ENCODE measurements at regions not wholly inside any gene's neighbourhood (a gene's known extent, or its start where the extent isn't known, plus 50 kb on each side); places are given as distances from the start of the nearest gene placed in this dataset.

DNA sequence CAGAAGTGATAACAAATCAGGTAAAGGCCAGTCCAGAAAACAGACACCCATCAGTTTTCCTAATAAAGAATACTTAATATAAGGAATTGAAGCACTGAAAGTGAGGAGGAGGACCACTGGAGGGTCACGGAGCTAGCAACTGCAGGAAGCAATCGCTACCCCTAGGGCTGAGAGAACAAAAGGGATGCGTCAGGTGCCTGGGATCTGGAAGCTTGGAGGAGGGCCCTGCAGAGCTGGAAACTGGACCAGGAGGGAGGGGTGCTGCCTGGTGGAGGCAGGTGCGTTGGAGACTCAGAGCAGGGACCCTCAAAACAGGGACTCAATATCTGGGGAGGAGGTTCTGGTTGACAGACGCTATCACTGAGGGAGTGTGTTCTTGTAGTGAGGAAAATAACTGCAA, 308.1 kb upstream of the RASGRP1 start:
- Histone ChIP-seq H3K27ac (ENCODE audit: low read depth, low read length) (no peak overlapping the region), H3K36me3 (ENCODE audit: insufficient read depth, low read length) (no peaks in the 10 kb centered on the region; the same call in 1 of the 2 replicates), H2AFZ (ENCODE audit: low read length, unreplicated experiment) (no peak overlapping the region), H3K79me2 (ENCODE audit: control insufficient read depth, insufficient read depth, low read length, unreplicated experiment) (no peaks in the 10 kb centered on the region), H3K4me1 (ENCODE audit: control insufficient read depth, insufficient read depth, low read length, unreplicated experiment) (peaks cover 10% of the 10 kb centered on the region), H3K4me3 (ENCODE audit: low read depth, low read length) (no peak overlapping the region), H3K27me3 (ENCODE audit: insufficient read depth, low read length) (no peaks in the 10 kb centered on the region)

DNA sequence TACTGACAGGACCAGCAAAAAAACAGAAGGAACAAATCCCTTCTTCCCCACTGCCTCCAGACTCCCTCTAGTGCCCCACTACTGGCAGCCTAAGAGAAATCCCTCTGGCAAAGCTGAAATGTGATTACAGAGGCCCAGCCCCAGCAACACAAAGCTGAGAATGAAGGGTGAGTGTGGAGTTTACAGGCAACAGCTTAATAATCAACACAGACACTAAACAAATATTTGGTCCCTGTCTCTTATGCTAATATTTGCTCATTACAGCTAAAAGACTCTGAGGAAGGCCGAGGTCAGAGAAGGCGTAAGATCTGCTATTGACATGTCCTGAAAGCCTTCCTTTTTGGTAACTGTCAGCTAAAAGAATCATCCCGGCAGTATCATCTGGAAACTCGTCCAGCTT, 308.5 kb upstream of the RASGRP1 start:
- H3K27me3 ChIP-seq (ENCODE audit: insufficient read depth, low read length): no peaks in the 10 kb centered on the region
- H2AFZ ChIP-seq (ENCODE audit: low read length, unreplicated experiment): no peak overlapping the region
- no peak overlapping the region for H3K4me3 ChIP-seq (ENCODE audit: low read depth, low read length)
- peaks cover 10% of the 10 kb centered on the region for H3K4me1 ChIP-seq (ENCODE audit: control insufficient read depth, insufficient read depth, low read length, unreplicated experiment)
- no peaks in the 10 kb centered on the region for H3K79me2 ChIP-seq (ENCODE audit: control insufficient read depth, insufficient read depth, low read length, unreplicated experiment)
- no peak overlapping the region for H3K27ac ChIP-seq (ENCODE audit: low read depth, low read length)
- no peaks in the 10 kb centered on the region; the same call in 1 of the 2 replicates for H3K36me3 ChIP-seq (ENCODE audit: insufficient read depth, low read length)

DNA sequence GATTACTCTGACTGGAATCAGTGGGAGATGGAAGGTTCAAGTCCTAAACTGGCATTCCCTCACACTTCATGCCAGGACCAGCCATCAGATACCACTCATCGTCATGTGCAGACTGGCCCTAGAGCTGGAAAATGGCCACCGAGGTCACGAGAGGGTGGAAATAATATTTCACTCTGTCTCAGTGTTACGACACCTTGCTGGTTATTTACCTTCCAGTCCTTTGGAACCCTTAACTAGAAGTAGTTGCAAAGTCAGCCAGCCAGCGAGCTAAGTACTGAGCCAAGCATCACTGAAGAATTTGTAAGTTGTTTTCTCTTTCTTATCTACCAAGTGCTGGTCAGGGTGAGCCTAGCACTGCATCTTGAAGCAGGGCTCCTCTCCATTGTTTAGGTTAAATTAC, 309.9 kb upstream of the RASGRP1 start:
- no peaks in the 10 kb centered on the region for H3K27me3 ChIP-seq (ENCODE audit: insufficient read depth, low read length)
- no peak overlapping the region for H3K27ac ChIP-seq (ENCODE audit: low read depth, low read length)
- H3K4me1 ChIP-seq (ENCODE audit: control insufficient read depth, insufficient read depth, low read length, unreplicated experiment): peaks cover 13% of the 10 kb centered on the region
- no peaks in the 10 kb centered on the region for H3K79me2 ChIP-seq (ENCODE audit: control insufficient read depth, insufficient read depth, low read length, unreplicated experiment)
- no peak overlapping the region for H2AFZ ChIP-seq (ENCODE audit: low read length, unreplicated experiment)
- no peak overlapping the region for H3K4me3 ChIP-seq (ENCODE audit: low read depth, low read length)
- H3K36me3 ChIP-seq (ENCODE audit: insufficient read depth, low read length): no peaks in the 10 kb centered on the region; the same call in 1 of the 2 replicates

DNA sequence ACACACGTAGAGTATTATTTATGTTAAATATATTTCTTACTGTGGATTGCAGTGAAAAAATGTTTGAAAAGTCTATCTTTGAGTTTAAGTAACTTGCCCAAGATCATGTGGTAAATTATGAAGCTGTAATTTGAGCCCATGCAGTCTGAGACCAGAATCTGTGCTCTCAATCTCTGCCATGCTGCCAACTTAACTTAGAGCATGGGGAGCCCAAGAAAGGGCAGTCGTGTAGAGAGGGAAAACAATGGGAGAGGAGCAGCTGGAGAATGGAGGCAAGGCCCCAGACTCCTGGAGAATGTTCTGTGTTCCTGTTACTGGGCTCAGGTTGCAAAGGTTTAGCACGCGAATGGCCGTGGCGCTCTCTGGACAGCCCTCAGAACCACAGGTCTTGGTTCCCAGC, 311.6 kb upstream of the RASGRP1 start:
- no peaks in the 10 kb centered on the region for H3K27me3 ChIP-seq (ENCODE audit: insufficient read depth, low read length)
- no peak overlapping the region for H3K4me3 ChIP-seq (ENCODE audit: low read depth, low read length)
- no peaks in the 10 kb centered on the region for H3K36me3 ChIP-seq (ENCODE audit: insufficient read depth, low read length)
- H2AFZ ChIP-seq (ENCODE audit: low read length, unreplicated experiment): no peak overlapping the region
- H3K79me2 ChIP-seq (ENCODE audit: control insufficient read depth, insufficient read depth, low read length, unreplicated experiment): no peaks in the 10 kb centered on the region
- no peak overlapping the region for H3K27ac ChIP-seq (ENCODE audit: low read depth, low read length)
- H3K4me1 ChIP-seq (ENCODE audit: control insufficient read depth, insufficient read depth, low read length, unreplicated experiment): peaks cover 24% of the 10 kb centered on the region

DNA sequence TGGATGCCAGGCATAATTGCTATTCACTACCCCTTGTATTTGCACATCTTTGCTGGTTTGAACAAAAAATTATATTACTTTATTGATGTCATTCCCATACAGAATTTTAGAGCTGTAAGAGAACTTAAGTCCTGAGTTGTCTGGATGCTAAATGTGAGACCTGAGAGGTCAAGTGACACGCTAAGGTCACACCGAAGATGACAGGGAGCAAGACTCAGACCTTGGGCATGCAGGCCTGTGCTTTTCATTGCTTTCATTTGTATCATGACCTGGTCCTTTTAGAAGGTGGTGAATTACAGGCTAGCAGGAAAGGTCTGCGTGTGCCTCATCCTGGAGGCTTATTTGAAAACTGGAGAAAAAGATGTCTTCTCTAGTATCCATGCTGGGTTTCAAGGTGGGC, 312.0 kb upstream of the RASGRP1 start:
- H2AFZ ChIP-seq (ENCODE audit: low read length, unreplicated experiment): no peak overlapping the region
- no peak overlapping the region for H3K27ac ChIP-seq (ENCODE audit: low read depth, low read length)
- peaks cover 24% of the 10 kb centered on the region for H3K4me1 ChIP-seq (ENCODE audit: control insufficient read depth, insufficient read depth, low read length, unreplicated experiment)

DNA sequence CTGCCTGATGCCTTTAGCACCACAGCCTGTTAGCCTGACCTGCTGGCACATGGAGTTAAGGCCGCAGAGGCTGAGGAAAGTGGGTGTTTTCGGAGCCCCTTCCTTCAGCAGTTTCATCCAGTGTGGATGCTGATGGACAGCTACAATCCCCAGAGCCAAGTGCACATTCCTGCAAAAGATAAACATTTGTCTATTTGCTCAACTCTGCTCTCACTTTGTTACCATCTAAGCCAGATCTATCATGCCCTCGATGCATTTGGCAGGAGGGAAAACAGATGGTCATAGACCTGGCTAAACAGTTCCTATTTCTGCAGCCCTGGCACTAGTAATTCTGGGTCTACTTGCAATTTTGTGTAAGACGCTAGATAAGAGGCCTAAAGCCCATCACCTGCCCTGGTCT, 312.9 kb upstream of the RASGRP1 start:
- Histone ChIP-seq H3K36me3 (ENCODE audit: insufficient read depth, low read length) (no peaks in the 10 kb centered on the region), H3K4me3 (ENCODE audit: low read depth, low read length) (no peak overlapping the region), H3K27ac (ENCODE audit: low read depth, low read length) (no peak overlapping the region), H3K79me2 (ENCODE audit: control insufficient read depth, insufficient read depth, low read length, unreplicated experiment) (no peaks in the 10 kb centered on the region), H3K4me1 (ENCODE audit: control insufficient read depth, insufficient read depth, low read length, unreplicated experiment) (peaks cover 24% of the 10 kb centered on the region), H3K27me3 (ENCODE audit: insufficient read depth, low read length) (no peaks in the 10 kb centered on the region), H2AFZ (ENCODE audit: low read length, unreplicated experiment) (no peak overlapping the region)

More for the DNA sequence above, 312.0 kb upstream of the RASGRP1 start:
- H3K27me3 ChIP-seq (ENCODE audit: insufficient read depth, low read length): no peaks in the 10 kb centered on the region
- H3K79me2 ChIP-seq (ENCODE audit: control insufficient read depth, insufficient read depth, low read length, unreplicated experiment): no peaks in the 10 kb centered on the region
- no peak overlapping the region for H3K4me3 ChIP-seq (ENCODE audit: low read depth, low read length)
- no peaks in the 10 kb centered on the region for H3K36me3 ChIP-seq (ENCODE audit: insufficient read depth, low read length)

DNA sequence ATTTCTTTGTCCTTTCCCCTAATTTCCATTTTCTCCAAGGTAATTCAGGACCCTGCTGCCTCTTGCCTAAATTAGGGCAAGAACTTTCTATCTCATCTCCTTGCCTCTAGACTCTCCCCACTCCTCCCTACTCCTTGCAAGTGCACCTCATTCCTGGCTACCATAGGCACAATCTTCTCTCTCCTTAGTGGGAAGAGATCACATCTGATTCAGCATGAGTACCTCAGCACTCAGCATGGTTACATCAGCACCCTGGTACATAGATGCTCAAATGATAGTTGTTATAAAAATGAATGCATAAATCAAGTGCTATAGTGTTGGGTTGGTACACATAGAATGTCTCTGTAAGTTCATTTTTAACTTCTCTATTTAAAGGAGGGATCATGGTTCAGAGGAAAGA, 313.4 kb upstream of the RASGRP1 start:
- H3K27ac ChIP-seq (ENCODE audit: low read depth, low read length): no peak overlapping the region
- H3K79me2 ChIP-seq (ENCODE audit: control insufficient read depth, insufficient read depth, low read length, unreplicated experiment): no peaks in the 10 kb centered on the region
- no peak overlapping the region for H2AFZ ChIP-seq (ENCODE audit: low read length, unreplicated experiment)
- no peaks in the 10 kb centered on the region for H3K27me3 ChIP-seq (ENCODE audit: insufficient read depth, low read length)
- H3K36me3 ChIP-seq (ENCODE audit: insufficient read depth, low read length): no peaks in the 10 kb centered on the region
- peaks cover 24% of the 10 kb centered on the region for H3K4me1 ChIP-seq (ENCODE audit: control insufficient read depth, insufficient read depth, low read length, unreplicated experiment)
- no peak overlapping the region for H3K4me3 ChIP-seq (ENCODE audit: low read depth, low read length)

DNA sequence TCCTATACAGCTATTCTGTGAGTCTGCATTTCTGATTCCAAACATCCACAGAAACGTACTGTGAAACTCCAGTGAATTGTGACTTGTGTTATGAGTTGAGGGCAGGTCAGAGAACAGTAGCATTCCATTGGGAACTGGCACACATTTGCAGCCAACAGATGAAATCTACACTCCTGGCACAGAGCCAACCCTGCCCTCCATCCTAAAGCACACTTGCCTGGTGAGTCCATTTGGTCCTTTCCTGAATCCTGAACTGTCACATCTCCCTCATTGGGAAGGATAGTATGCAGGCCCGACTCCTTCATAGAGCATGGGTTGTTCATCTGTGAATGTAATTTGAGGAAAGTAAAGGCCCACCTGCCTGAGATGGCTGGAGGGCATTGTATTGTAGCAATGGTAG, 314.3 kb upstream of the RASGRP1 start:
- H3K4me3 ChIP-seq (ENCODE audit: low read depth, low read length): no peak overlapping the region
- H3K79me2 ChIP-seq (ENCODE audit: control insufficient read depth, insufficient read depth, low read length, unreplicated experiment): no peaks in the 10 kb centered on the region
- H3K27me3 ChIP-seq (ENCODE audit: insufficient read depth, low read length): no peaks in the 10 kb centered on the region
- peak overlapping the region; percentile 71; the same call in 1 of the 2 replicates for H3K27ac ChIP-seq (ENCODE audit: low read depth, low read length)
- peak overlapping the region; percentile 23 for H2AFZ ChIP-seq (ENCODE audit: low read length, unreplicated experiment)
- H3K36me3 ChIP-seq (ENCODE audit: insufficient read depth, low read length): no peaks in the 10 kb centered on the region
- peaks cover 29% of the 10 kb centered on the region for H3K4me1 ChIP-seq (ENCODE audit: control insufficient read depth, insufficient read depth, low read length, unreplicated experiment)

DNA sequence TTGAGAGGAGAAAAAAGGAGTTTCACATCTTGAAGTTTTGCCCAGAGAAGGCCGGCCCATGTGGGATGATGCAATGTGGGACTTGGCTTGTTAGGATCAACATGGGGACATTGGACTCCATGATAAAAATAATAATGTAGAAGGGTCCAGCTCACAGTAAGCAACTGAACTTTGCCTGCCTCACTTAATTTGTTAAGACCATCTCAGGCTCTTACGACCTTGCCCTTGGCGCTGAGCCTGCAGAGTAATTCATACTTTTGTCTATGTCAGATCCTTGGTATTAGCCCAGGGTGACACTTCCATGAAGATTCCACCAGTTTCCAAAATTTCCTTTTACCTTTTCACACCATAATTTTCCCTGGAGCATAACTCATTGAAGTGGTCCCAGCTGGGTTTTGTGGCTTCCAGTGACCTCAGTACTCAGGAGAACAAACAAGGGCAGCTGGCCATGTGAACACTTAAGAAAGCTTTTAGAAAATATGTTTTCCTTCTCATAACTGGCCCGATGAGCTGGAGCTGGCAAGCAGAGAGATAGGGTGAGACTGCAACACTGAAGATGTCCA, 315.4 kb upstream of the RASGRP1 start:
- Histone ChIP-seq H3K27ac (ENCODE audit: low read depth, low read length) (peak overlapping the region; percentile 71), H3K36me3 (ENCODE audit: insufficient read depth, low read length) (no peaks in the 10 kb centered on the region), H3K4me1 (ENCODE audit: control insufficient read depth, insufficient read depth, low read length, unreplicated experiment) (peaks cover 40% of the 10 kb centered on the region), H2AFZ (ENCODE audit: low read length, unreplicated experiment) (peak overlapping the region; percentile 46), H3K79me2 (ENCODE audit: control insufficient read depth, insufficient read depth, low read length, unreplicated experiment) (no peaks in the 10 kb centered on the region), H3K27me3 (ENCODE audit: insufficient read depth, low read length) (no peaks in the 10 kb centered on the region), H3K4me3 (ENCODE audit: low read depth, low read length) (no peak overlapping the region)

DNA sequence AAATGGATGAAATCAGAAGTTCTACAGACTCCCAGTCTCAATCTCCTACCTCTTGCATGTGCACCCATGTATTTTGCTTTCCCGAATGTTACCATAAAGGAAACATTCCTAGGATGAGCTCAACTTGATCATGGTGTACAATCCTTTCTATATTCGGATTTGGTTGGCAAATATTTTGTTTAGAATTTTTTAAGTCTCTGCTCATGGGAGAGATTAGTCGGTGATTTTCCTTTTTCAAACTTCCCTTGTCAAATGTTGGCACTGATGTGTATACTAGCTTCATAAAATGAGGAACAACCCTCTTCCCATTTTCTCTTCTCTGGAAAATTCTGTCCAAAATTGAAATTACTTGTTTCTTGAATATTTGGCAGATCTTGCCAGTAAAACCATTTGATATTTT, 317.6 kb upstream of the RASGRP1 start:
- no peaks in the 10 kb centered on the region for H3K36me3 ChIP-seq (ENCODE audit: insufficient read depth, low read length)
- H3K4me1 ChIP-seq (ENCODE audit: control insufficient read depth, insufficient read depth, low read length, unreplicated experiment): peaks cover 61% of the 10 kb centered on the region
- H3K79me2 ChIP-seq (ENCODE audit: control insufficient read depth, insufficient read depth, low read length, unreplicated experiment): no peaks in the 10 kb centered on the region
- no peak overlapping the region for H3K4me3 ChIP-seq (ENCODE audit: low read depth, low read length)
- H3K27ac ChIP-seq (ENCODE audit: low read depth, low read length): no peak overlapping the region
- H2AFZ ChIP-seq (ENCODE audit: low read length, unreplicated experiment): no peak overlapping the region
- H3K27me3 ChIP-seq (ENCODE audit: insufficient read depth, low read length): no peaks in the 10 kb centered on the region

DNA sequence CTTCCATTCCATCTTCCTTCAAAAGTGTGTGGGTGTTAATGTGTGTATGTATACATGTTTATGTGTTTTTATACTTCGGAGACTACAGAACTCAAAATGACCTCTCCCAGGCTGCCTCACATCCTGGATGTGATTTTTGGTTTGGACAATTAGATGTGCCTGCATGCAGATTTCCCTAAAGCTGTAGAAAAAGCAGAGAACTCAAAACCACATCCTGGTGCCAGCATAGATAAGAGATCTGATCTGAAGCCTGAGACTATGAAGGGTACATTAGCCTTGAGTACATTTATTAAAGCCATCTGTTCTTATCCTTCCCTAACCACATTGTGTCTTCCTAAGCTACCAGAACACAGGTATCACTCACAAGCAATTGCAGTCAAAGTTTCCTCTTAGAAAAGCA, 319.4 kb upstream of the RASGRP1 start:
- H3K36me3 ChIP-seq (ENCODE audit: insufficient read depth, low read length): no peaks in the 10 kb centered on the region
- no peak overlapping the region for H2AFZ ChIP-seq (ENCODE audit: low read length, unreplicated experiment)
- no peaks in the 10 kb centered on the region for H3K27me3 ChIP-seq (ENCODE audit: insufficient read depth, low read length)
- no peaks in the 10 kb centered on the region for H3K79me2 ChIP-seq (ENCODE audit: control insufficient read depth, insufficient read depth, low read length, unreplicated experiment)
- peak overlapping the region; percentile 95 for H3K27ac ChIP-seq (ENCODE audit: low read depth, low read length)
- peaks cover 58% of the 10 kb centered on the region for H3K4me1 ChIP-seq (ENCODE audit: control insufficient read depth, insufficient read depth, low read length, unreplicated experiment)
- peak overlapping the region; percentile 69; the same call in 1 of the 2 replicates for H3K4me3 ChIP-seq (ENCODE audit: low read depth, low read length)

All from ACC112 (cell line).